ENCODE measurements at regions not wholly inside any gene's neighbourhood (a gene's known extent, or its start where the extent isn't known, plus 50 kb on each side); places are given as distances from the start of the nearest gene placed in this dataset.
"Not testable (repeated sequence)": the region's sequence is repeated elsewhere in the genome, so short reads cannot be mapped to it uniquely, and the experiment has no call there.

GRCh38 chr7:65647153-65647964, 225.5 kb upstream of the VKORC1L1 start:
- not testable (repeated sequence) for TF ChIP-seq CTCF, POLR2A (IDR thresholded peaks at IDR 0.05)
